GM18502 (cell line): ENCODE measurements at regions not wholly inside any gene's neighbourhood (a gene's known extent, or its start where the extent isn't known, plus 50 kb on each side); places are given as distances from the start of the nearest gene placed in this dataset.

ENCODE experiments used
- ATAC-seq: cut with Tn5 transposase; IDR thresholded peaks from one replicate; pipeline ENCODE4 v1.9.1; 2021; ENCODE audit warnings: mild to moderate bottlenecking; ENCODE audit not compliant: unreplicated experiment, poor library complexity

DNA sequence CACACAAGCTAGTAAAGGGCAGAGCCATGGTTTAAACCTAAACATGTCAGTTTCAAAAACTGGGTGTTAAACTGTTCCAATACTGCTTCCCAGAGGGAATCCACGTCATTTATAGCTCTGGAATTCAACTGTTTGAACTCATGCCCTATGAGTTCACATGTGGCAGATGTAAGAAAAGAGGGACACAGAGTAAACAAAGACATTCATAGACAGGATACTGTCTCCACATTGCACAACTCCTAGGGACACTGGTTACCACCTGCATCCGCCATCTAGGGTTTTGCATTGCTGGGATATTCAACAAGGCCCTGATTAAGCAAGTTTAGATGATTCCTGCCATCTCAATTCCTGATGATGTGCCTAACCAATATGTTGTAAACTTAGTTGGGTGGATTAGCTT lies 134.1 kb upstream of the COL8A1 start:
- no peak for ATAC-seq

DNA sequence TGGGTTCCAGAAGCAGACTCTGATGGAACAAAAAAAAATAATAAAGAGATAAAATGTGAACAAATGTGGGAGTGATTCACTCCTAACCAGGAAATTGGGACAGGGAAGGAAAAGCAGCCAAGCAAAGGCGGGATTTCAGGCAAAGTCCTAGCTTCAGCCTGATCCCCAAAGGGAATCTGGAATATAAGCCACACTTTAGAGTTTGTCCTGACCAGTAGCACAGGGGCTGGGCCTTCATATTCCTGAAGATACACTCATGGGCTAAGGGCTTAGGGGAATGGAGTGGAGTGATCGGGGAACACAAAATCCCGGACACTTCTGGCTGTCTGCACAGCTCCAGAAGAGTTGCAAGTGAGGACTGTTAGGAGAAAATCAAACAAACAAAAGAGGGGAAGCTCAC lies 135.0 kb upstream of the COL8A1 start:
- no peak for ATAC-seq

DNA sequence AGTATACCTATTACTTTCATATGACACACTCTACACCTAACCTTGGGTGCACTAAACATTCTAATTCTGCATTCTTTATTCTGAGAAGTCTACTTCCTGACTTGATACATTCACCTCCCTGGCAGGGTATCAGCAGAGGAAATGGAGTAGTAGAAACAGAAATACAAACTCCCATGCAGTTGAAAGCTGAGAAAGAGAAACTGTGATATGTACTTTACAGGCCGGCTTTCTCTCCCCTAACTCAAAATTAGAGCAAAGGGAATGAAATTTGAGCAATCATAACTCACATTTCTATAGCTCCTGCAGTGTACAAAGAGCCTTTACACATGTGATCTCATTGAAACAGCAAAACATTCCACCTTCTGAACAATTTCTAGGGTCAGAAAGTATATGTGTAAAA lies 135.5 kb upstream of the COL8A1 start:
- no peak for ATAC-seq

DNA sequence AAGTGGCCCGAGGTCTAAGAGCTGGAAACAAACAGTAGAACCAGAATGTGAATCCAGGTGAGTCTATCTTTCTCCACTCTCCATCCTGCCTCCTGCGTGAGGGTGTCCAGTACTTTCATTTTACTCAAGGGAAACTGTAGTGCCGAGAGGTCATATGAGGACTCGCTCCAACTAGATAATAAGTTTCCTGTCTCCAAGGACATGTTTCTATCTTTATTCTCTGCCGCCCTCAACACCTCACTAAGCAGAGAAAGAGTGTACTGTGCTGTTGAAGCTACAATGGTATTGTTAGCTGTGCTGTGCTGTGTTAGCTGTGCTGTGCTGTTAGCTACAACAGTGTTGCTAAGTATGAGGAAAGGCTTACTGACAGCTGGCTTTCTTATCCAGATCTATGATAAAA lies 137.9 kb upstream of the COL8A1 start:
- ATAC-seq: no peak

DNA sequence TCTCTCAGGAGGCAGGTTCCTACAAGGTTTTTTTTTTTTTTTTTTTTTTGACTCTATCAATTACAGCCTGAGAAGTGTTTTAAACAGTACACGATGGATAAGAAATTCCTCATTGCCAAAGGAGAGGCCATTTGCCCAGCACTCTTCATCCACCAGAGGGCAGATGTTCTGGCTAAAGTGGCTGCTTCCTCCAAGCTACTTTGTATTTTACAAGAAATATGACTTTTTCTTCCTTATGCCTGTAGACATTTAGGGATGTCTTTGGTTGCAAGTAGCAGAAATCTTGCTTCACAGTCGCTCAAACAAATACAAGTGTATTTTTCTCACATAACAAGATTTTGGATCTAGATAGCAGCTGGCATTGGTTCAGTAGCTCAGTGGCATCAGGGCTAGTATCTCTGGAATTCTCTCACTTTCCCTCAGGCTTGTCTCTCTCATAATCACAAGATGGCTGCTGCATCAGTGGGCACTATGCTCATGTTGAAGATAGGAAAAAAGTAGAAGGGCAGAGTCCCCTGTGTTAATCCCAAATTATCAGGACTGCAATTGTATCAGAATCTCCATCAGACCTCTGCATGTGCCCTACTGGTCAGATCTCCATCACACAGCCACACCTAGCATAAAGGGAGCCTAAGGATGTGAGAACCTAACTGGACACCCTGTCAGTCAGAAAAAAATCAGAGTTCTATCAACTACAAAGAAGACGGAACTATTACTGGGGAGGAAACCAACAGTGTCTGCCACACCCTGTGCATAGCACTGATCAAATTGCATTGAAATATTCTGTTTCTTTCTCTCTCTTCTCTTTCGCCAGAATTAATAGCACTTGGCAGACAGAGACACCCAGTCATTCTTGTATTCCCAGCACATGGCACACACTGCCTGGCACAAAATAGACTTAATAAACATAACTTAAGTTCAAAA lies 138.9 kb upstream of the COL8A1 start:
- peak; percentile 75 for ATAC-seq

DNA sequence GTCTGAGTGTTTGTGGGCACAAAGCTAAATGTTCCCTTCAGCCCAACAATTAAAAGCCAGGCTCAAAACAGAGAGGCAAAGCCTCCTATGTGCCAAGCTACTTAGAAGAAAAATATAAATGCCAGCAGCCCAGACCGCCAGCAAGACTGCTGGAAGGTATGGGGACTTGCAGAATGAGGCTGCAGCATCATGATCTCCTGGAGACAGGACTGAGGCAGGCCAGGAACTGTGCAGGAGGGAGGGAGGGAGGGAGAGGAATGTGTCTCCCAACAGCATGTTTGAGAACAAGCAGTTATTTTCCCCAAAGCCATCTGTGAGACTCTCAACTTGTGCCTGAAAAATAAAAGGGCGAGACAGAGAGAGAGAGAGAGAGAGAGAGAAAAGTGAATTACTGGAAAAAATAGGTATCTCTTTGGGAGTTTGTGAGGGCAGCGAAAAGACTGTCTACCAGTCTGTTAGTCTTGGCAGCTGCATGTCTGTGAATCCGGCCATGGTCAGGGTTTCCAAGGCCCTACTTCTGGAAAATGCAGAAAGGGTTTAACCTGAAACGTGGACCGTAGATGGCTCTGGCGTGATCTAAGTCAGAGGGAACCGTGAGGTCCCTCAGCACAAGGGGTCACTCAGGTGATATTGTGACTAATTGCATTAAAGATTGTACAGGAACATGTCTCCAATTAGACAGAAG lies 139.7 kb upstream of the COL8A1 start:
- ATAC-seq: peak; percentile 17

DNA sequence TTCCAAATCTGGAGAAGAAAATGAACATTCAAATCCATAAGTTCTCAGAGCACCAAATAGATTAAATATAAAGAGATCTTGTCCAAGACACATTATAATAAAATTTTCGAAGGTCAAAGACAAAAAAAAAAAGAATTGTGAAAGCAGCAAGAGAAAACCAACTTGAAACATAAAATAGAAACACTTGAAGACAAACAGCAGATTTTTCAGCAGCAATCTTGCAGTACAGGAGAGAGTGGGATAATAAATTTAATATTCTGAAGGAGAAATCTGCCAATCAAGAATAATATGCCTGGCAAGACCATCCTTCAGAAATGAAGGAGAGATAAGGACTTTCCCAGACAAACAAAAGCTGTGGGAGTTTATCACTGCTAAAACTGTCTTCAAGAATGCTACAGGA lies 150.5 kb upstream of the COL8A1 start:
- no peak for ATAC-seq

DNA sequence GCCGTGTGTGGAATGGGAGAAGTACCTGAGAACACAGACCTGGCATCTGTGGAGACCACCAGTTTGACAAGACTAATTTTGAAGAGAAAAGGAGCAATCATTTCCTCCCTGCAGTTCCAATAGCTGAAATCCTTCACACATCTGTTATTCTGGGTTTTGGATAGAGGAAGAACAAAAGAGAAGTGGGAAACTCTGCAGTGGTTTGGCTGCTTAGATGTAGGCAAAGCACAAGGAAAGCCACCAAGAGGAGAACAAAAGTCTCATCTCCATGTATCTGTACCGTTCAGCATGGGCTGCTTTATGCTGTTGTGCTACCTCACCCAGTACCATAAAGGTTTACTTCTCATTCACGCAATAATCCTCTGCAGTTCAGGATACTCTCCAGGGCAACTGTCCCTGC lies 153.1 kb upstream of the COL8A1 start:
- ATAC-seq: no peak

DNA sequence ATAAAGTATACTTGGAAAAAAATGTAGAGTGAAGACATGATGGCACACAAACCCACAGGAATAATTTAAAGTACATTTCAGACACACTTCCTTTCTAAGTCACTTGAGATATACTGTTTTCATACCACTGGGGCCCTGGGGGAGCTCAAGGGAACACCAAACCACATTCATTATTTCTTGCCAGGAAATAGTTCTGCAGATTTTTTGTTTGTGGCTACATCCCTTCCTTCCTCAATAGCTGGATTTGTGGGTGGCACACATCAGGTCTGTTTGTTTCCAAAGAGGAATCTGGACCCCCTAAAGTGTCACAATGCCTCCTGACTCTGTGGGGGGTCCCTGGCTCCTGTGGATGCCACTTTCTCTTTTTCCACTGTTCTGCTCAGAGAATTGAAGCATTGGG lies 153.5 kb upstream of the COL8A1 start:
- no peak for ATAC-seq

DNA sequence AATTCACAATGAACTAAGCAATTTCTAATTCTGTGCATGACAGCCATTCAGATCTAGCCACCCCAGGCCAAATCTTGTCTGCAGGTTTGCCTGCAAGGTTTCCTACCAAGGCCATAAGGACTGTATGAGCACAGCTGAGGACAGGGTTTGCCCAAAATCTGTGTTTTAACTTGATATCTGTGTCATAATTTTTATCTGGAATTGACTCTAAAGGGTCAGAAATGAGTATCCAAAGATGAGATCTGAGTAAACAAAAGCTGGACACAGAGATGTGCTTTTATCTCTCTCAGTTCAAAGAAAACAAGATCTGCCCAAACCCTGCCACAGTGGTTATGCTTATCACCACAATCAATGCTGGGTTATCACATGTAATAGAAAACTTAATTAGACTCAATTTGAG lies 154.6 kb upstream of the COL8A1 start:
- no peak for ATAC-seq

DNA sequence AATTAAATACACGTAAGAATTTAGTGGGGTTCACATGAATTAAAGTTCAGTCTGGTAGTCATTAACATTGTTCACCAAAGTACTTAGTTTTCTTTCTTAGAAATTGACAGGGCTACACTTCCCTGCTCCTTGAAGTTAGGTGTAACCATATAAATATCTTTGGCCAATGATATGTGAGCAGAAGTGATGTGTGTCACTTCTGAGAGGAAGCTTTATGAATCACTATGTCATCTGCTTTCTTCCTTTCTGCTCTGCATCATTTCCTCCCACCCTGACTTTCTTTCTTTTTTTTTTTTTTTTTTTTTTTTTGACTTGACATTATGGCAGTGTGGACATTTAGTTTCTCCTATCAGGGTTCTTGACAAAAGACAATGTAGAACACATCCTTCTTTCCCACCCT lies 156.2 kb upstream of the COL8A1 start:
- no peak for ATAC-seq

DNA sequence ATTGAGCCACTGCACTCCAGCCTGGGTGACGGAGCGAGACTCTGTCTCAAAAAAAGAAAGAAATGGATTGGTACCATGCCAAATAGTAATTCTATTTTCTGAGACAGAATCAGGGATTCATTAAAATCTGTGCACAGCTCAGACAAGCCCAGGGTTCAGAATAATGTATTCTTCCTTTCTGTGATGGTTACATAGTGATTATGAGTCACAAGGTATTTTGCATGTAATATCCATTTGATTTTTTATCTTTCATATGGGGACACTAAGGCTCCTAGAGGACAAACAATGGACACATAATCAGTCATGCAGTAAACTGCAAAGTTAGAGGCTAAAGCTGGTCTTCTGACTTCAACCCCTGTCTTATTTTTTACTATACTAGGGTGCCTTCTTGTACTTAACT lies 156.8 kb upstream of the COL8A1 start:
- no peak for ATAC-seq

DNA sequence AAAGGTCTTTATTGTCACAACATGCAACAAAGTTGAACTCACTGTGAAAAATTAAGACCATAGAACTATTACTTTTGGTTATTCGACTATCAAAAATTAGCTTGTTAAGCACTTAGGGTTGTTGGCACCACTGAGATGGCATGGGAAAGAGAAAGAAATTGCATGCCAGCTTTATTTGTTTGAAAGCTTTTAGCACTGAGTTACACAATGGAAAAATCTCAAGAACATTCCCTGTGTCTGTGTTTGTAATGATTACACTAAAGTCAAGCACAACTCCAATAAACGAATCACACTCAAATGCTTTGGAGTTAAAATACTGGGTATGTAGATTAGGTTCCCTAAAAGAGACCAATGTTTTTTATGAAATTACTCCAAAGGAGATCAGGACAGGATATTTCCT lies 158.6 kb upstream of the COL8A1 start:
- no peak for ATAC-seq

DNA sequence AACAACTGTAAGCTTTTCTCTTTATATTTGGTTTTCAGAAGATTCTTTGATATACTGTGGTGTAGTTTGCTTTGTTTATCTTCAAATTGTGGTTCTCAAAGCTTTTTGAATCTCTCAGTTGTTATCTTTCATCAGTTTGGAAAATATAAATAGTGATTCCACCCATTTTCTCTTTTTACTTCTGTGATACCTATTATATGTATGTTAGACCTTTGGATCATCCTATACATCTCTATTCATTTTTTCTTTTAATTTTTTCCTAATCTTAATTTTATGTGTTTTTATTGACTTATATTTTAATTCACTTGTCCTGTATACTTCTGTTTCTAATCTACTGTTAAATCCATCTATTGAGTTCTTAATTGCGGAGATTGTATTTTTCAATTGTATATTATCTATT lies 160.7 kb upstream of the COL8A1 start:
- no peak for ATAC-seq

DNA sequence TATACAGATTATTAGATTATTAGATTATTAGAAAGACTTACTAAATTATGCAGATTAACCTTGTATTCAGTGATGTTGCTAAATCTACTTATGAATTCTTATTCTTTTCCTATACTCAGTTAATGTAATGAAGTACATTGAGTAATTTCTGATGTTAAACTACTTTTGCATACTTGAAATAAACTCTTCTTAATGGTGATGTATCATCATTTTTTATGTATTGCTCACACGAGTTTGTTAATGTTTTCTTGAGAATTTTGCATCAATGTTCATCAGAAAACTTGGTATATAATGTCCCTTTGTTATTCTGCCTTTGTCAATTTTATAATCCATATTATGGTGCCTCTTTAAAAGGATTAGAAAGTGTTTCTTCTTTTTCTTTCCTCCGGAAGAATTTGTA lies 163.2 kb upstream of the COL8A1 start:
- no peak for ATAC-seq

DNA sequence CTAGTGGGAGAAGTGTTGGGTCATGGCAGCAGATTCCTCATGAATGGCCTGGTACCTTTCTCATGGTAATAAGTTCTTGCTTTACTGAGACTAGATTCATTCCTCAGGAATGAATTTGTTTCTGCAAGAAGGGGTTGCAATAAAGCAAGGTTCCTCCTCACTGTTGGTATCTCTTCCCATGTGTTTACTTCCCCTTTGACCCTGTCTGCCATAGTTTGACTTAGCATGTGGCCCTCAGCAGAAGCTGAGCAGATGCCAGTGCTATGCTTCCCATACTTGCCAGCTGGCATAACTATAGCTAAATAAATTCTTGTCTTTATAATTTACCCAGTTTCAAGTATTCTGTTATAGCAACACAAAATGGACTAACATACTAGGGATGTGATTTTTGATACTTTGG lies 163.6 kb upstream of the COL8A1 start:
- ATAC-seq: no peak

DNA sequence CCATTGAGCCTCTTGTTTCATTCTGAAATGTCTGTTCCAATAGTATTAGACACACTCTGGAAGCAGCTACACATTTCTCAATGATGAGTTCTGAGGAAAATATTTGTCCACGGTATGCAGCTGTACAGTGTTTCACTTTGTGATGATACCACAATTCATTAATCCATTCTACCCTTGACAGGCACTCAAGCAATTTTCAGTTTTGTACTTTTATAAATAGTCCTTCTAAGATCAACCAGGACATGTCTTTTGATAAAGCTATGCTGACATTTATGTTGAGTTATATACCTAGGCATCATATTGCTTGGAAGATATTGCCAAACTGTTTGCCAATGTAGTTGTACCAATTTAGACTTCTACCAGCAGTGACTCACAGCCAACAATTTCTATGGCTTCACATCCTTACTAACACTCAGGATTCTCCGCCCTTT lies 165.1 kb upstream of the COL8A1 start:
- ATAC-seq: no peak

DNA sequence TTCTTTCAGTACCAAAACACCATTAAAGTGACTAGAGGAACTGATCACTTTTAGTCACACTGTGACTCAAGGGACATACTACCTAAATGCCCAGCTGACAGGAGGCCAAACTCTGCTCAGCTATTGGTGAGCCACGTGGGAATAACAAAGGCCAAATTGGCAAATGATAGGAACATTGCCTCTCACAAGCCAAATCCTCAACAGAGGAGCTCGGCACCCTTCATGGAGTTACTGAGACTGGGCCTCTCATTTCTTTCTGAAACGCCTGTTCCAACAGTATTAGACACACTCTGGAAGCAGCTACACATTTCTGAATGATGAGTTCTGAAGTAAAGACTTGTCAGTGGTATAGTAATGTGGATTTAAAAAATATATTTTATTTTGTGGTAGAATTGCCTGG lies 166.0 kb upstream of the COL8A1 start:
- no peak for ATAC-seq

DNA sequence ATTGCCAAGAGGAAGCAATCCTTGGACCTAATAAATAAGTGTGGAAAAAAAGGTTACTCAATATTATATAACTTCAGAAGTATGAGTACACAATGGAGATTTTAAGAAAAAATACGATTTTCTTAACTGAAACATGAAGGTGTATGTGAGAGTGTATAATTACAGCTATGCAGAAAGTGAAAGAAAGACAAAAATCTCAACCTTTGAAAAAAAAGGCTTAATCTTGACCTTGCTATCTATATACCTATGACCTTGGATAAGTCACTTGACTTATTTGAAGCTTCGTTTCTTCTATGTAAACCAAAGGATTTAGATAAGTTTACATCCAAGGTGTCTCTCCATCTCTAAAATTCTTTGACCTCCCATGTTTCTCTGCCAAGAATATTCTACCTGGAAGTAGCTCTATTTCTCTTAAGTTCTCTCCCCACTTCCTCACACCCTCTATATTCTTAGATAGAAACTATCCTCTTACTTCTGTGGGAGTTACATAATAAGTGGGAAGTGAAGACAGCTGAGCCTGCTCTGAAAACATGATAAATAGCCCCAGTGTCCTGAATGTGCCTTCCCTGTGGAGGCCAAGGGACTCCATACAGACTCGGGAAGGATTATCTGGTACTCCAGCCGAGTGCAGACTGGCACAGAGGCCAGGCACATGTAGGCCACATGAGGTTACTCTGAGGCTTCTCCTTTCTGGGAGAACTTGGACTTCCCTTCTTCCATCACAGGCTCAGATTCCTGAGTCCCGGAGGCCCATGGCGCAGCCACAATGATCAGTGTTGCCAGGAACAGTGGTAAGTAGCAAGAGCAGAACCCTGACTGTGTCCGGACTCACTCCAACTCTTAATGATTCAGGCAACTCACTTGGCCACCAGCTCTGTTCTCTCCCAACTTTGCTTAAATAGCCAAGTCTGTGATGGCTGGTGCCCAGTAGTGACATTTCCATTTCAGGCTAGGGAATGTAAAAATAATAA lies 166.8 kb upstream of the COL8A1 start:
- ATAC-seq: no peak

DNA sequence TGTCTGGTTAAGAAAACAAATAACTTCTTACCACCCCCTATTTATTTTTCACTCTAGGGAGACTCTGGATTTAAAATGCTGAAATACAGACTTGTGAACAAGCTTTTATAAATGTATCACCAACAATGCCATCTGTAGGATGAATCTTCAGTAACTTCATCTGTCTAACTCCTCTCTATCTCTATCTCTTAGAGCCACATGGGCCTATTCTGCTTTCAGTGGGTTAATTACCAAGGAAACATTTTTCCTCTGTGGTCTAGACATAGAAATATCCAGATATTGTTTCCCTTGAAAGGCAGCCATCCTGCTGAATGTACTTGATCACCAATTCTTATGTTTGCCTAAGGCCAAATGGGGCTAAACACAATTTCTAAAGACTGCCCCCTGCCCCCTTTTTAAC lies 167.6 kb upstream of the COL8A1 start:
- no peak for ATAC-seq

DNA sequence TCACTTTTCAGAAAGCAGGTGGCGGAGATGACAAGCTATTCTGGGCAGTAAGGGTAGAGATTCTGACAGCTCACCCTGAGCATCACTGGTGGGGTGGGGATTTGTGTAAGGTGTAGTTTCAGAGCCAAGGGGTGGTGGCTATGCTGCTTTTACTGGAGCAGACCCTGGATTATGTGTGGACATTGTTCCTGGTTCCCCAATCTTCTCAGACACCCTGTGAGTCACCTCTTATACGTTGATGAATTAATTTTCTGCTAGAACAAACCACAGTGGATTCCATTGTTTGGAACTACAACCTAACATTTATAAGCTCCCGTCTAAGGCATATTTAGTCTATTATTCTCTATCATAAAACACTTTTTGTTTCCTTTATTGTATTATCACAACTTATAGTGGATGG lies 169.5 kb upstream of the COL8A1 start:
- no peak for ATAC-seq
